K562 (cell line): ENCODE measurements at regions not wholly inside any gene's neighbourhood (a gene's known extent, or its start where the extent isn't known, plus 50 kb on each side); places are given as distances from the start of the nearest gene placed in this dataset.
"Not testable (repeated sequence)": the region's sequence is repeated elsewhere in the genome, so short reads cannot be mapped to it uniquely, and the experiment has no call there.

ENCODE experiments used
- ATAC-seq: fragments of 200-7000 bp; cut with Tn5 transposase; 3 replicates; pipeline ENCODE4 v1.9.1; 2020; ENCODE audit warnings: moderate library complexity
- BruUV-seq: library from RNA; stranded (reverse); fragments of 400-500 nt; replicated peaks from 2 replicates; lab custom pipeline; 2021; lab: Mats Ljungman, UMichigan
- CTCF ChIA-PET: fragments of 300-600 bp; formaldehyde crosslinking; extraction: SDS; loops from one replicate; lab custom pipeline; 2021; ENCODE audit warnings: low intra/inter-chr PET ratio; lab: Yijun Ruan, JAX
- POLR2A ChIA-PET: fragments of 300-600, 350-650 bp; sonication (Branson Sonifier 250); formaldehyde crosslinking; extraction: SDS; loops from one replicate; lab custom pipeline; 2021; ENCODE audit warnings: antibody characterized with exemption, inconsistent platforms; lab: Yijun Ruan, JAX
- DNase-seq, 4 experiments: peaks; one replicate each; pipeline versions ENCODE4 v3.0.0 to v3.0.0-alpha.2; 2011 to 2018; ENCODE audit warnings: low spot score in 3 of 4, mixed read lengths in 3 of 4; ENCODE audit errors: extremely low read depth in 1 of 4
- FAIRE-seq: peaks from 2 replicates; lab custom pipeline; 2011; peaks lifted over from hg19 to GRCh38; lab: Jason Lieb, UNC
- H2AFZ ChIP-seq: 2 replicates; pipeline ENCODE4 v1.6.0; 2011; ENCODE audit warnings: low read depth, low read length, control low read depth, inconsistent platforms
- H3K27ac ChIP-seq: fragments of 200-600 bp; 3 replicates; pipeline ENCODE4 v1.8.0; 2011; ENCODE audit warnings: low read depth, mild to moderate bottlenecking, control low read depth, inconsistent platforms, low read length, moderate library complexity, mixed read lengths; ENCODE audit errors: extremely low read depth
- H3K27me3 ChIP-seq, 2 experiments: fragments of 300-600 bp in 1 of 2; 2 replicates in 1 of 2; 3 replicates in 1 of 2; pipeline versions ENCODE4 v1.6.0 to v1.8.0; 2011; ENCODE audit warnings: inconsistent platforms in 2 of 2, low read length in 2 of 2, mild to moderate bottlenecking in 1 of 2, mixed read lengths in 1 of 2, moderate library complexity in 1 of 2; ENCODE audit not compliant: control insufficient read depth in 2 of 2, insufficient read depth in 2 of 2
- H3K36me3 ChIP-seq: fragments of 300-600 bp; 3 replicates; pipeline ENCODE4 v1.8.0; 2011; ENCODE audit warnings: mild to moderate bottlenecking, low read length, inconsistent platforms; ENCODE audit not compliant: control insufficient read depth, insufficient read depth
- H3K4me1 ChIP-seq, 2 experiments: fragments of 200-600 bp in 1 of 2; replicated peaks in 1 of 2; 2 replicates in 1 of 2; 3 replicates in 1 of 2; pipeline versions ENCODE4 v1.5.1 to v1.8.0; 2011; ENCODE audit warnings: inconsistent platforms in 2 of 2, low read length in 2 of 2, mild to moderate bottlenecking in 1 of 2, mixed read lengths in 1 of 2, moderate library complexity in 1 of 2; ENCODE audit not compliant: control insufficient read depth in 2 of 2, insufficient read depth in 2 of 2
- H3K4me2 ChIP-seq: 2 replicates; pipeline ENCODE4 v1.6.1; 2011; ENCODE audit warnings: low read length, control low read depth, inconsistent platforms, mixed read lengths; ENCODE audit not compliant: insufficient read depth
- H3K4me3 ChIP-seq: fragments of 200-600 bp; sonication (generic), shearing (Covaris generic); 2 replicates; pipeline ENCODE4 v1.5.1; 2016; ENCODE audit warnings: control low read depth, inconsistent platforms
- H3K79me2 ChIP-seq: fragments of 200-600 bp; 3 replicates; pipeline ENCODE4 v1.8.0; 2011; ENCODE audit warnings: low read length, inconsistent platforms; ENCODE audit not compliant: control insufficient read depth, insufficient read depth
- H3K9ac ChIP-seq, 2 experiments: 2 replicates each; pipeline versions ENCODE4 v1.6.0 to v1.6.1; 2011; ENCODE audit warnings: low read depth in 2 of 2, low read length in 2 of 2, control low read depth in 1 of 2, inconsistent platforms in 1 of 2, mild to moderate bottlenecking in 1 of 2, mixed read lengths in 1 of 2; ENCODE audit not compliant: insufficient read depth in 1 of 2
- H3K9me1 ChIP-seq: one replicate; pipeline ENCODE4 v1.6.0; 2011; ENCODE audit warnings: inconsistent platforms, mild to moderate bottlenecking, low read length, moderate library complexity; ENCODE audit not compliant: control insufficient read depth, insufficient read depth
- H3K9me3 ChIP-seq: replicated peaks from 2 replicates; pipeline ENCODE4 v1.5.1; 2011; ENCODE audit warnings: low read depth, low read length, inconsistent platforms; ENCODE audit not compliant: control insufficient read depth, insufficient read depth
- H4K20me1 ChIP-seq: replicated peaks from 2 replicates; pipeline ENCODE4 v1.6.1; 2011; ENCODE audit warnings: low read length, inconsistent platforms, mixed read lengths; ENCODE audit not compliant: control insufficient read depth, insufficient read depth
- WGBS: fragments of 100-300 bp; shearing (Covaris generic); methylation state at CpG from one replicate; pipeline ENCODE4 v1.1.6; 2016; ENCODE audit warnings: low coverage, mixed read lengths; ENCODE audit not compliant: insufficient coverage; ENCODE audit errors: missing lambda C conversion rate; 5-methylcytosine and 5-hydroxymethylcytosine counted together
- in situ Hi-C: fragments of 300-500 bp; cut with MboI; formaldehyde crosslinking; loops from 4 replicates; pipeline ENCODE4 v1.15.0; 2018; ENCODE audit warnings: inconsistent platforms, mixed read lengths
- intact Hi-C: fragments of 100-400 bp; cut with micrococcal nuclease; formaldehyde crosslinking; loops from 2 replicates; pipeline ENCODE4 v1.14.2; 2022

DNA sequence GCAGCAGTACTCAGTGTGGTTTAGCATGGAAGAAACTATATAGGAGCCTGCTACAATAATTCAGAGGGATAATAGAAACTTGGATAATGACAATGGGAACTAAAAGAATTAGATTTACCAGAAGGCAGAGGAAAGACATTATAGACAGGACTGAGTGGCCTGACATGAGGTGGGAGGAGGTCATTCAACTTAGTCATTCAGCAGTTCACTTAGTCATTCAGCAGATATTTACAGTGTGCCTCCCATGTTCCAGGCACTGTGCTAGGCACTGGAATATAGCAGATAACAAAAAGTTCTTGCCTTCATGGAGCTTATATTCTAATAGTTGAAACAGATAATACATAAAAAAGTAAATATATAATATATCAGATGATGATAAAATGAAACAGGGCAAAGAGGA is 110.9 kb upstream of the IKBKE start:
- in situ Hi-C loops, H3K9me1 ChIP-seq, H3K27ac ChIP-seq, ATAC-seq, H3K9ac ChIP-seq, BruUV-seq, POLR2A ChIA-PET, H2AFZ ChIP-seq, FAIRE-seq, DNase-seq, H3K4me2 ChIP-seq, H3K79me2 ChIP-seq, H4K20me1 ChIP-seq, H3K27me3 ChIP-seq, H3K9me3 ChIP-seq, H3K4me3 ChIP-seq, H3K4me1 ChIP-seq, intact Hi-C loops, CTCF ChIA-PET, H3K36me3 ChIP-seq: not testable (repeated sequence)

DNA sequence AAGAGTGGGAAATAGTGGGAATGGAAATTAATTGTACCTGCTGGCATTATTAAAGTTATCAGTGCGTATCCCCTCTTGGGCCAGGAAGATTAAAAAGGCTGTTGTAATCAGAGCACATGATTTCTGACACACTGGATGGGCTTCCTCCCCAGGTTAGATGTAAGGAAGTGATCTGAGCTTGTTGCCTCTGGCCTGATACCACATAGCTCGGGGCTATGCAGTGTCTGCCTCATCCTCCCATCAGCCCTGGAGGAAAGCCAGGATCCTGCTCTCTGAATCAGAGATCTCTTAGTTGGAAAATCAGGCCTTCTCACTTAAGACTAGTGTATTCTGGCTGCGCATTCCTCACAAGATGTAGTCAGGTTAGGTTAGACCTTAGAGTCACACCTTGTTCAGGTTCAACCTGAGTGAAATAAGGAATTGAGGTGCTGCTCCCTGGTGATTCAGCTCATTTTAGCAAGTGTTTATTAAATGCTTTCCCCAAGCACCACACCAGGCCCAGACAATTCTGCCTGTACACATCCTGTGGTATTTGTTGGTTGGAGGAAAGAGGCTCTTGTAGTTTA is 108.2 kb upstream of the IKBKE start:
- H4K20me1 ChIP-seq, H3K4me3 ChIP-seq, H3K9ac ChIP-seq, H3K79me2 ChIP-seq, H3K9me3 ChIP-seq, CTCF ChIA-PET, H3K4me1 ChIP-seq, H2AFZ ChIP-seq, H3K36me3 ChIP-seq, in situ Hi-C loops, ATAC-seq, BruUV-seq, POLR2A ChIA-PET, FAIRE-seq, H3K27me3 ChIP-seq, DNase-seq, H3K27ac ChIP-seq, H3K4me2 ChIP-seq, intact Hi-C loops, H3K9me1 ChIP-seq: not testable (repeated sequence)
- WGBS: 100% methylated on average over 1 of the region's 3 CpGs

DNA sequence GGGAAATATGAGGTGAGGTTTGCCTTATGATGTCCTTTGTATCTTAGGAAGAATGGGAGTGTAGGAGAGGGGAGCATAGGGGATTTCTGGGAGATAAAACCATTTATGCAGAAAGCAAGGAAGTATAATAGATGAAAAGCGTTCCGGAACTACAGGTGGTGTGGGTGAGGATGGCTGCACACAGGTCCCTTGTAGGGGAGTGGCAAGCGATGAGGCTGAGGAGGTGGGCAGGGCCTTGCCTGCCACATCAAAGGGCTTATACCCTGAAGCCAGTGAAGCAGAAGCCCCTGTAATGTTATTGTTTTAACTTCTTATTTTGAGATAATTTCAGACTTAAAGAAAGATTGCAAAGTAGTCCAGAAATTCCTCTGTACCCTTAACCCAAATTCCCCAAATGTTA is 107.3 kb upstream of the IKBKE start:
- H3K27me3 ChIP-seq, H2AFZ ChIP-seq, DNase-seq, H3K9ac ChIP-seq, H3K9me3 ChIP-seq, FAIRE-seq, in situ Hi-C loops, H3K79me2 ChIP-seq, H3K4me2 ChIP-seq, CTCF ChIA-PET, POLR2A ChIA-PET, BruUV-seq, H3K9me1 ChIP-seq, intact Hi-C loops, H3K4me1 ChIP-seq, H3K36me3 ChIP-seq, H3K27ac ChIP-seq, H4K20me1 ChIP-seq, ATAC-seq, H3K4me3 ChIP-seq: not testable (repeated sequence)
- 69% methylated on average over 2 of the region's 3 CpGs for WGBS

DNA sequence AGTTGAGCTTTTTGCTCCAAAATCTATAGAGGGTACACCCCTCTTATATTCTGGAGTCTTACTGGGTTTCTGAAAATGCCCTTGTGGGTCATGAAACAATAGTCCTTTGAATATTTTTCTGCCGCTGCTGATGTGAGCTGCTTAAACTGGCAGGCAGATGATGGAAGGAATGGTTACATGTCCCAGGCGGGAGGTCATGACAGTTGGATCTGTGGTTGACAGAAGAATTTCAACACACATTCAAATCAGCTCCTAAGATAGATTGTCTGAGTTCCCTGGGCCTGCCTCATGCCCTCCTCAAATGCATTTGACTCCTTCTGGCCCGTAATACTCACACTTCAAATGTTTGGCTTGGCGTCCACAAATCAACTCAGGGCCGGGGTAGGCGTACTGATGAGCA is 105.0 kb upstream of the IKBKE start:
- H3K79me2 ChIP-seq, H3K27ac ChIP-seq, intact Hi-C loops, ATAC-seq, POLR2A ChIA-PET, DNase-seq, H3K36me3 ChIP-seq, in situ Hi-C loops, H4K20me1 ChIP-seq, FAIRE-seq, H3K4me1 ChIP-seq, H3K4me3 ChIP-seq, H3K27me3 ChIP-seq, H3K9me3 ChIP-seq, H3K4me2 ChIP-seq, H2AFZ ChIP-seq, CTCF ChIA-PET, H3K9ac ChIP-seq, H3K9me1 ChIP-seq, BruUV-seq: not testable (repeated sequence)
- 87% methylated on average over 5 of the region's 6 CpGs for WGBS
